Thyroid gland (tissue), 4 donors: ENCODE measurements at regions not wholly inside any gene's neighbourhood (a gene's known extent, or its start where the extent isn't known, plus 50 kb on each side); places are given as distances from the start of the nearest gene placed in this dataset.

ENCODE experiments used
- CTCF ChIP-seq, 6 experiments: fragments of 200-600 bp in 3 of 6; fragments of 450-650 bp in 3 of 6; sonication (generic) in 3 of 6; IDR thresholded peaks; one replicate each; pipeline ENCODE4 v1.5.1; 2016 to 2019; ENCODE audit warnings: antibody characterized with exemption in 6 of 6, mild to moderate bottlenecking in 2 of 6, inconsistent platforms in 1 of 6, moderate library complexity in 1 of 6
- POLR2A ChIP-seq, 2 donors: fragments of 450-650 bp; IDR thresholded peaks; one replicate each; pipeline ENCODE4 v1.6.1; 2017; ENCODE audit warnings: antibody characterized with exemption in 2 of 2, mild to moderate bottlenecking in 2 of 2, moderate library complexity in 1 of 2

- no peak for TF ChIP-seq CTCF (IDR thresholded peaks at IDR 0.05)
- no peak for TF ChIP-seq POLR2A (IDR thresholded peaks at IDR 0.05)
Measured at GRCh38 chr2:22604136-22604535, 780.8 kb upstream of the KLHL29 start.
